GM12878 (cell line): ENCODE measurements at regions not wholly inside any gene's neighbourhood (a gene's known extent, or its start where the extent isn't known, plus 50 kb on each side); places are given as distances from the start of the nearest gene placed in this dataset.

Source experiments
- ATAC-seq: fragments of 200-7000 bp; cut with Tn5 transposase; 3 replicates; pipeline ENCODE4 v1.9.1; 2020; ENCODE audit warnings: mild to moderate bottlenecking, moderate library complexity
- BruUV-seq: library from RNA; stranded (reverse); fragments of 400-500 nt; replicated peaks from 2 replicates; lab custom pipeline; 2021; lab: Mats Ljungman, UMichigan
- CTCF ChIA-PET: fragments of 300-600 bp; sonication (Branson Sonifier 250); formaldehyde crosslinking; extraction: SDS; loops from one replicate; lab custom pipeline; 2021; ENCODE audit warnings: inconsistent platforms; lab: Yijun Ruan, JAX
- POLR2A ChIA-PET: fragments of 350-600 bp; formaldehyde crosslinking; extraction: SDS; loops from one replicate; lab custom pipeline; 2021; ENCODE audit warnings: inconsistent platforms; lab: Charles Lee
- RAD21 ChIA-PET: fragments of 300-600 bp; sonication (Branson Sonifier 250); formaldehyde crosslinking; loops from one replicate; lab custom pipeline; 2023; ENCODE audit warnings: antibody characterized with exemption; ENCODE audit not compliant: unreplicated experiment; lab: Charles Lee
- SMC1A ChIA-PET: fragments of 300-600 bp; sonication (Branson Sonifier 250); formaldehyde crosslinking; loops from one replicate; lab custom pipeline; 2023; ENCODE audit not compliant: unreplicated experiment, uncharacterized antibody; lab: Charles Lee
- DNase-seq: peaks from one replicate; pipeline ENCODE4 v3.0.0-alpha.2; 2011; ENCODE audit warnings: low read depth, low spot score
- FAIRE-seq: peaks from 3 replicates; lab custom pipeline; 2011; peaks lifted over from hg19 to GRCh38; lab: Jason Lieb, UNC
- H2AFZ ChIP-seq: 2 replicates; pipeline ENCODE4 v1.6.0; 2011; ENCODE audit warnings: low read depth, low read length, control low read depth; ENCODE audit not compliant: control insufficient read depth
- H3K27ac ChIP-seq: 2 replicates; pipeline ENCODE4 v1.5.1; 2011; ENCODE audit warnings: control low read depth; ENCODE audit not compliant: control insufficient read depth, insufficient read depth
- H3K27me3 ChIP-seq, 2 experiments: replicated peaks in 1 of 2; 2 replicates each; pipeline versions ENCODE4 v1.6.0 to v1.6.1; 2011; ENCODE audit warnings: low read length in 1 of 2; ENCODE audit not compliant: control insufficient read depth in 2 of 2, insufficient read depth in 2 of 2
- H3K36me3 ChIP-seq, 2 experiments: 2 replicates each; pipeline ENCODE4 v1.5.1; 2011; ENCODE audit warnings: low read length in 1 of 2; ENCODE audit not compliant: control insufficient read depth in 2 of 2, insufficient read depth in 2 of 2
- H3K4me1 ChIP-seq: 2 replicates; pipeline ENCODE4 v1.6.1; 2011; ENCODE audit warnings: mild to moderate bottlenecking, low read length, moderate library complexity, mixed read lengths; ENCODE audit not compliant: control insufficient read depth, insufficient read depth
- H3K4me2 ChIP-seq: 2 replicates; pipeline ENCODE4 v1.6.0; 2011; ENCODE audit warnings: control low read depth; ENCODE audit not compliant: control insufficient read depth, insufficient read depth
- H3K4me3 ChIP-seq: fragments of 200-600 bp; sonication (generic); 2 replicates; pipeline ENCODE4 v1.5.1; 2016
- H3K79me2 ChIP-seq: 2 replicates; pipeline ENCODE4 v1.6.0; 2011; ENCODE audit warnings: low read length; ENCODE audit not compliant: control insufficient read depth, insufficient read depth
- H3K9ac ChIP-seq: 2 replicates; pipeline ENCODE4 v1.8.0; 2011; ENCODE audit warnings: low read length, control low read depth, mixed read lengths; ENCODE audit not compliant: control insufficient read depth, insufficient read depth
- H3K9me3 ChIP-seq: replicated peaks from 3 replicates; pipeline ENCODE4 v1.5.1; 2011; ENCODE audit warnings: mild to moderate bottlenecking, low read length; ENCODE audit not compliant: control insufficient read depth, insufficient read depth
- H4K20me1 ChIP-seq: 2 replicates; pipeline ENCODE4 v1.6.0; 2011; ENCODE audit not compliant: control insufficient read depth, insufficient read depth
- CHD1 ChIP-seq: IDR thresholded peaks from 2 replicates; pipeline ENCODE4 v1.6.1; 2012; ENCODE audit warnings: low read depth, low read length, improper control_type of control experiment
- CHD4 ChIP-seq: fragments of 200-600 bp; sonication (generic); IDR thresholded peaks from 2 replicates; pipeline ENCODE4 v1.6.1; 2016; ENCODE audit warnings: mild to moderate bottlenecking
- MLLT1 ChIP-seq: fragments of 450-650 bp; IDR thresholded peaks from 2 replicates; pipeline ENCODE4 v1.6.1; 2016; ENCODE audit warnings: mild to moderate bottlenecking
- NR2F1 ChIP-seq: fragments of 450-650 bp; conservative IDR thresholded peaks from 2 replicates; pipeline ENCODE4 v1.6.1; 2017; ENCODE audit warnings: mild to moderate bottlenecking
- TAF1 ChIP-seq: IDR thresholded peaks from 2 replicates; pipeline ENCODE4 v1.6.1; 2011; ENCODE audit warnings: mild to moderate bottlenecking, low read depth, low read length, borderline replicate concordance
- USF1 ChIP-seq: IDR thresholded peaks from 2 replicates; pipeline ENCODE4 v1.6.1; 2011; ENCODE audit warnings: borderline replicate concordance, low read depth, mild to moderate bottlenecking, moderate library complexity, mixed read lengths, low read length; ENCODE audit not compliant: insufficient read depth; ENCODE audit errors: extremely low read length
- USF2 ChIP-seq: IDR thresholded peaks from 2 replicates; pipeline ENCODE4 v1.6.1; 2011; ENCODE audit warnings: low read depth, low read length, improper control_type of control experiment, borderline replicate concordance
- ZBTB11 ChIP-seq: fragments of 450-650 bp; formaldehyde crosslinking; IDR thresholded peaks from 2 replicates; pipeline ENCODE4 v1.5.0; 2022; ENCODE audit warnings: mild to moderate bottlenecking, missing genetic modification characterization
- ZBTB33 ChIP-seq: fragments of 450-650 bp; IDR thresholded peaks from 2 replicates; pipeline ENCODE4 v1.6.1; 2017; ENCODE audit warnings: mild to moderate bottlenecking
- WGBS: methylation state at CpG from one replicate; pipeline ENCODE4 v1.1.6; 2016; ENCODE audit warnings: low lambda C conversion rate; ENCODE audit not compliant: insufficient replicate concordance, insufficient coverage; ENCODE audit errors: missing lambda C conversion rate; 5-methylcytosine and 5-hydroxymethylcytosine counted together
- in situ Hi-C: fragments of 300-500 bp; cut with MboI; formaldehyde crosslinking; loops from 9 replicates; pipeline ENCODE4 v1.14.3; 2018; ENCODE audit warnings: mixed read lengths
- intact Hi-C: fragments of 100-400 bp; cut with micrococcal nuclease; formaldehyde crosslinking; loops from one replicate; pipeline ENCODE4 v1.14.2; 2022; ENCODE audit not compliant: unreplicated experiment

GRCh38 chr1:37149296-37149695 lies 115.0 kb upstream of the GRIK3 start:
- ATAC-seq (no peak), FAIRE-seq (no peak), DNase-seq (no peak)
- intact Hi-C loops (no loop called here), in situ Hi-C loops (no loop called here)
- no TSS peak for BruUV-seq
- TF ChIP-seq CHD1 (no peak), CHD4 (no peak), NR2F1 (no peak)
- ChIA-PET POLR2A (no interaction called here), CTCF (no interaction called here), SMC1A (no interaction called here), RAD21 (no interaction called here)
- no peak overlapping the region for H3K4me2 ChIP-seq
- H3K79me2 ChIP-seq, result no peaks in the 10 kb centered on the region
- no peak overlapping the region for H2AFZ ChIP-seq
- H4K20me1 ChIP-seq, result no peaks in the 10 kb centered on the region
- WGBS, result 29% methylated on average over 7 of the region's 9 CpGs
- H3K9me3 ChIP-seq, result no peaks in the 10 kb centered on the region
- H3K27ac ChIP-seq, result no peak overlapping the region
- H3K4me3 ChIP-seq, result no peak overlapping the region
- H3K36me3 ChIP-seq, result no peaks in the 10 kb centered on the region
- no peaks in the 10 kb centered on the region; a peak in 1 of 4 replicates for H3K27me3 ChIP-seq
- no peaks in the 10 kb centered on the region for H3K4me1 ChIP-seq
- H3K9ac ChIP-seq, result no peak overlapping the region

GRCh38 chr1:37150986-37151385 lies 116.7 kb upstream of the GRIK3 start:
- H3K79me2 ChIP-seq, result no peaks in the 10 kb centered on the region
- FAIRE-seq (no peak), ATAC-seq (no peak), DNase-seq (no peak)
- H4K20me1 ChIP-seq, result no peaks in the 10 kb centered on the region
- 14% methylated on average over 5 of the region's 5 CpGs for WGBS
- H3K9me3 ChIP-seq, result no peaks in the 10 kb centered on the region
- no peak overlapping the region for H3K4me2 ChIP-seq
- H3K27ac ChIP-seq, result no peak overlapping the region
- H3K9ac ChIP-seq, result no peak overlapping the region
- ChIA-PET SMC1A (no interaction called here), CTCF (no interaction called here), POLR2A (interaction anchor here (0.7 kb wide), 1 partner anchor 234 kb away, joined by 3 read pairs; no protein-coding TSS in a partner anchor), RAD21 (no interaction called here)
- H2AFZ ChIP-seq, result no peak overlapping the region
- H3K4me3 ChIP-seq, result no peak overlapping the region
- H3K27me3 ChIP-seq, result no peaks in the 10 kb centered on the region; a peak in 1 of 4 replicates
- in situ Hi-C loops (no loop called here), intact Hi-C loops (no loop called here)
- H3K36me3 ChIP-seq, result no peaks in the 10 kb centered on the region
- no TSS peak for BruUV-seq
- no peaks in the 10 kb centered on the region for H3K4me1 ChIP-seq
- TF ChIP-seq USF2, result no peak
- no peak for TF ChIP-seq MLLT1
- no peak for TF ChIP-seq USF1
- TF ChIP-seq ZBTB11 (CRISPR knock-in tag), result no peak
- TF ChIP-seq TAF1, result no peak
- no peak for TF ChIP-seq ZBTB33
